H1 (cell line): ENCODE measurements at regions not wholly inside any gene's neighbourhood (a gene's known extent, or its start where the extent isn't known, plus 50 kb on each side); places are given as distances from the start of the nearest gene placed in this dataset. TPM values are rescaled to one million over a fixed set of nuclear protein-coding genes. Genes with fewer than 3 reads are reported as not detected.

Experiments
- CBX8 ChIP-seq: fragments of 300-800, 300-1000 bp; sonication (generic); IDR thresholded peaks from 2 replicates; pipeline ENCODE4 v1.7.1; 2016; ENCODE audit warnings: low read depth, low read length, borderline replicate concordance
- FOSL1 ChIP-seq: IDR thresholded peaks from 2 replicates; pipeline ENCODE4 v1.6.1; 2011; ENCODE audit warnings: mild to moderate bottlenecking, low read depth, low read length, moderate library complexity; ENCODE audit not compliant: insufficient read depth
- GABPA ChIP-seq: IDR thresholded peaks from 2 replicates; pipeline ENCODE4 v1.6.1; 2011; ENCODE audit warnings: mild to moderate bottlenecking, low read length, moderate library complexity, borderline replicate concordance; ENCODE audit not compliant: insufficient read depth
- JUND ChIP-seq: IDR thresholded peaks from 2 replicates; pipeline ENCODE4 v1.6.1; 2011; ENCODE audit warnings: mild to moderate bottlenecking, improper control_type of control experiment, low read length
- MAFK ChIP-seq: IDR thresholded peaks from 2 replicates; pipeline ENCODE4 v1.6.1; 2012; ENCODE audit warnings: low read depth, mild to moderate bottlenecking, improper control_type of control experiment, low read length
- SAP30 ChIP-seq: fragments of 300-600 bp; sonication (generic); IDR thresholded peaks from 2 replicates; pipeline ENCODE4 v1.7.1; 2012; ENCODE audit warnings: low read length, moderate library complexity, mild to moderate bottlenecking, inconsistent platforms; ENCODE audit not compliant: insufficient read depth, insufficient replicate concordance
- TAF1 ChIP-seq: IDR thresholded peaks from 2 replicates; pipeline ENCODE4 v1.6.1; 2011; ENCODE audit warnings: mild to moderate bottlenecking, low read depth, low read length
- USF2 ChIP-seq: IDR thresholded peaks from 2 replicates; pipeline ENCODE4 v1.6.1; 2011; ENCODE audit warnings: low read length, improper control_type of control experiment
- small RNA-seq: library from polyadenylated mRNA; stranded (forward); fragments of <200 nt; extraction: miRNeasy Mini kit (QIAGEN cat#:217004); gene quantifications from one replicate; pipeline ENCODE3, GENCODE V24; 2013; ENCODE audit not compliant: insufficient read depth

GRCh38 chr13:27374126-27374613, 50.2 kb upstream of the GTF3A start (continued):
- TF ChIP-seq JUND (no peak), SAP30 (no peak), CBX8 (no peak), USF2 (no peak), TAF1 (no peak), GABPA (no peak), FOSL1 (no peak), MAFK (no peak)

Small RNA genes lying in the stretch of these regions (small RNA-seq; reads per million reads assigned to genes)
- not detected for gene RNU6-70P
